Breast epithelium (tissue), 4 donors: ENCODE measurements at regions not wholly inside any gene's neighbourhood (a gene's known extent, or its start where the extent isn't known, plus 50 kb on each side); places are given as distances from the start of the nearest gene placed in this dataset.

ENCODE experiments used
- DNase-seq, 2 donors: peaks; one replicate each; pipeline ENCODE4 v3.0.0-alpha.2; 2019; ENCODE audit warnings: low spot score in 2 of 2
- H3K27ac ChIP-seq, 2 donors: fragments of 200-600 bp; sonication (generic) in 1 of 2; one replicate each; pipeline ENCODE4 v1.5.1; 2016 to 2019; ENCODE audit warnings: mild to moderate bottlenecking in 1 of 2
- H3K27me3 ChIP-seq, 2 donors: fragments of 200-600 bp; sonication (generic) in 1 of 2; one replicate each; pipeline versions ENCODE4 v1.5.1 to v1.6.0; 2017 to 2019; ENCODE audit warnings: control low read depth in 1 of 2, mild to moderate bottlenecking in 1 of 2
- H3K36me3 ChIP-seq: fragments of 200-600 bp; one replicate; pipeline ENCODE4 v1.5.1; 2019
- H3K4me1 ChIP-seq, 2 donors: fragments of 200-600 bp; sonication (generic); one replicate each; pipeline ENCODE4 v1.5.1; 2016 to 2019; ENCODE audit warnings: control low read depth in 1 of 2
- H3K4me3 ChIP-seq, 3 donors: fragments of 200-600 bp; sonication (generic); 1 replicate in 2 of 3; 2 replicates in 1 of 3; pipeline ENCODE4 v1.5.1; 2016 to 2019; ENCODE audit warnings: mild to moderate bottlenecking in 3 of 3, moderate library complexity in 2 of 3
- H3K9me3 ChIP-seq, 2 donors: fragments of 200-600 bp; sonication (generic) in 1 of 2; one replicate each; pipeline ENCODE4 v1.5.1; 2016 to 2019; ENCODE audit warnings: control low read depth in 1 of 2
- POLR2A ChIP-seq: fragments of 450-650 bp; IDR thresholded peaks from one replicate; pipeline ENCODE4 v1.6.1; 2016; ENCODE audit warnings: antibody characterized with exemption, mild to moderate bottlenecking, moderate library complexity
- POLR2AphosphoS5 ChIP-seq, 3 donors: sonication (generic); formaldehyde crosslinking; IDR thresholded peaks; one replicate each; pipeline ENCODE4 v1.6.1; 2017; ENCODE audit warnings: antibody characterized with exemption in 3 of 3
- intact Hi-C: fragments of 100-400 bp; cut with DNase I; formaldehyde crosslinking; loops from one replicate; pipeline ENCODE4 v1.15.1; 2023; ENCODE audit warnings: low total_unique reads
- TF ChIP-seq, protein P1 (sequence below), 3 donors: fragments of 450-650 bp; IDR thresholded peaks; one replicate each; pipeline ENCODE4 v1.5.1; 2016 to 2017; ENCODE audit warnings: antibody characterized with exemption in 3 of 3, mild to moderate bottlenecking in 3 of 3, moderate library complexity in 3 of 3

DNA sequence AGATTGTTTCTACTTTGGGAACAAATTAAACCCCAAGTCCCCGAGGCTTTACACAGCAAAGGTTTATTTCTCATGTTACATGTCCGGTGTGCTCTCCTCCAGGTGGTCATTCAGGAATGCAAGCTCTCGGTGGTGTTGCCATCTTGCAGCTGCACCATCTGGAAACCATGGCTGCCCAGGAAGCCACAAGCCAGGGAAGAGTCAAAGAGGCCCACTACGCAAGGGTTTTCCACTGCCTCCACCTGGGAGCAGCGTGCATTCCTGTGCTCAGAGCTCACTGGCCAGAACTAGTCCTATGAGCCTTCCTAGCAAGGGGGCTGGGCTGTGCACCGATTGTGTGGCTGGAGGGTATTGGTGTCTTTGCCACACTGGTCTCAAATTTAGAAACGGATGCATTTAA is 128.8 kb upstream of the FOXF1 start:
- TF ChIP-seq, protein P1, sequence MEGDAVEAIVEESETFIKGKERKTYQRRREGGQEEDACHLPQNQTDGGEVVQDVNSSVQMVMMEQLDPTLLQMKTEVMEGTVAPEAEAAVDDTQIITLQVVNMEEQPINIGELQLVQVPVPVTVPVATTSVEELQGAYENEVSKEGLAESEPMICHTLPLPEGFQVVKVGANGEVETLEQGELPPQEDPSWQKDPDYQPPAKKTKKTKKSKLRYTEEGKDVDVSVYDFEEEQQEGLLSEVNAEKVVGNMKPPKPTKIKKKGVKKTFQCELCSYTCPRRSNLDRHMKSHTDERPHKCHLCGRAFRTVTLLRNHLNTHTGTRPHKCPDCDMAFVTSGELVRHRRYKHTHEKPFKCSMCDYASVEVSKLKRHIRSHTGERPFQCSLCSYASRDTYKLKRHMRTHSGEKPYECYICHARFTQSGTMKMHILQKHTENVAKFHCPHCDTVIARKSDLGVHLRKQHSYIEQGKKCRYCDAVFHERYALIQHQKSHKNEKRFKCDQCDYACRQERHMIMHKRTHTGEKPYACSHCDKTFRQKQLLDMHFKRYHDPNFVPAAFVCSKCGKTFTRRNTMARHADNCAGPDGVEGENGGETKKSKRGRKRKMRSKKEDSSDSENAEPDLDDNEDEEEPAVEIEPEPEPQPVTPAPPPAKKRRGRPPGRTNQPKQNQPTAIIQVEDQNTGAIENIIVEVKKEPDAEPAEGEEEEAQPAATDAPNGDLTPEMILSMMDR (IDR thresholded peaks at IDR 0.05): no peak
- TF ChIP-seq POLR2A (no peak), POLR2AphosphoS5 (IDR thresholded peaks at IDR 0.05) (no peak)
- no peak for DNase-seq
- Histone ChIP-seq H3K9me3 (peaks cover 0 to 5% of the 10 kb centered on the region in 2 donors), H3K4me3 (no peak overlapping the region), H3K27me3 (peaks cover 0 to 46% of the 10 kb centered on the region in 2 donors), H3K27ac (no peak overlapping the region), H3K4me1 (no peaks in the 10 kb centered on the region), H3K36me3 (no peaks in the 10 kb centered on the region)
- intact Hi-C loops: no loop called here

DNA sequence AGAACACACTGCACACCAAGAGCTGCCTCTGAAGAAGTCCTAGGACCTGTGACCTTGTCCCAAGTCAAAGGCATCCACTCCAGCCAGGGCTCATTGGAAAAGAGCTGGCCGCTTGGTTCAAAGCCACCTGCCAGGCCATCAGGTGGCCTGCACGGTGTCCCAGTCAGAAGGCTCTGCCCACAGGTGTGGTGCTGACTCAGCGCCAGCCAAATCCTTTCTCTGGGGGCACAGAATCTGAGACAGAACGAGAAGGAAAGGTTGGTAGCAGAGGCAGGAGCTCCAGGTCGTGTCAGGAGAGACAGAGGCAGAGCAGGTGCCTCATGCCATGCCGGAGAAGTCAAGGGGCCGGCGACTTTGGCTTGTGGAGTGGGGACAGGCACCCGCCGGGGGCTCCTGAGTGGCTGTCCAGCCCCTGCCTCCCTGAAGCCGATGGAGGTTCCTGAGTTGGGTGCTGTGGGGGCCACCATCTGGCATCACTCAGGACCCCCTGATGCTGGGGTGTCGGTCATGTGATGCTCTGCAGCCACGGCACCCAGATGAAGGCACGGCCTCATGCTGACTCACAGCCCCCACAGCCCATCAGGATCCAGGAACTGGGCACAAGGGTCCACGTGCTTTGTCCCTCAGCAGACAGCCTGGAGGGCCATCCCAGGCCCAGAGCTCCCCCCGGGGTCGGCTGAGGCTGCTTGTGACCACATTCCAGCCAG is 128.1 kb upstream of the FOXF1 start:
- Histone ChIP-seq H3K4me3 (no peak overlapping the region), H3K27ac (no peak overlapping the region), H3K4me1 (no peaks in the 10 kb centered on the region), H3K36me3 (no peaks in the 10 kb centered on the region), H3K27me3 (peaks cover 0 to 48% of the 10 kb centered on the region in 2 donors), H3K9me3 (no peaks in the 10 kb centered on the region)
- intact Hi-C loops: no loop called here
- TF ChIP-seq POLR2AphosphoS5 (IDR thresholded peaks at IDR 0.05): no peak
- no peak for TF ChIP-seq POLR2A
- TF ChIP-seq, protein P1 (IDR thresholded peaks at IDR 0.05): no peak
- DNase-seq: no peak

DNA sequence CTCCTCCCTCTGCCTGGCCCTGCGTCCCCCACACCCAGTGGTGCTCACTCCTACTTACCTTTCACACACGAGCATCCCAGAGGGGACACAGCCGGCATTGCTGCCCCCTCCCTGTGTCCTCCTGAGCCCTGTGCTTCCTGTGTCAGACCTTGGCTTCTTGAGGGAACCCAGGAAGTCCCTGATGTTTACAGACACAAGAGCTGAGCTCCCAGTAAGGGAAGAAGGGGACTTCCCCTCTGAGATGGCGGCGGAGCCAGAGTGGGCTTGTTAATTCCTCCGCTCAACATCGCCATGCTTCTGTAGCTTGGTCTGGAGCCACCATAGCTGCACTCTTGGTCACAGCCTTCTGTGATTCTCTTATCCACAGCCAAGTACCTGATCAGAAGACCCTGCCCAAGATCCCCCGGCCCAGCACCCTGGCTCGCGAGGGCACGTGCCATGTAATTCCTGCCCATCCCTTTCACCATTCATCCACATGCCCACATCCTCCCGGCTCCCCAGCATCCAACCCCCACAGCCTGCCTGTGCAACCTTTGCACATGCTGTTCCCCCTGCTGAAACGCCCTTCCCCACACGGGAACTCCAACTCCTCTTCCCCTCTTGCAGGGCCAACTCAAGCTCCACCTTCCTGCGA is 127.4 kb upstream of the FOXF1 start:
- Histone ChIP-seq H3K9me3 (no peaks in the 10 kb centered on the region), H3K36me3 (no peaks in the 10 kb centered on the region), H3K4me3 (no peak overlapping the region), H3K27me3 (peaks cover 0 to 54% of the 10 kb centered on the region in 2 donors), H3K4me1 (no peaks in the 10 kb centered on the region), H3K27ac (no peak overlapping the region)
- DNase-seq: no peak
- intact Hi-C loops: no loop called here
- TF ChIP-seq POLR2AphosphoS5 (IDR thresholded peaks at IDR 0.05) (no peak), POLR2A (no peak)
- TF ChIP-seq, protein P1 (IDR thresholded peaks at IDR 0.05): no peak

DNA sequence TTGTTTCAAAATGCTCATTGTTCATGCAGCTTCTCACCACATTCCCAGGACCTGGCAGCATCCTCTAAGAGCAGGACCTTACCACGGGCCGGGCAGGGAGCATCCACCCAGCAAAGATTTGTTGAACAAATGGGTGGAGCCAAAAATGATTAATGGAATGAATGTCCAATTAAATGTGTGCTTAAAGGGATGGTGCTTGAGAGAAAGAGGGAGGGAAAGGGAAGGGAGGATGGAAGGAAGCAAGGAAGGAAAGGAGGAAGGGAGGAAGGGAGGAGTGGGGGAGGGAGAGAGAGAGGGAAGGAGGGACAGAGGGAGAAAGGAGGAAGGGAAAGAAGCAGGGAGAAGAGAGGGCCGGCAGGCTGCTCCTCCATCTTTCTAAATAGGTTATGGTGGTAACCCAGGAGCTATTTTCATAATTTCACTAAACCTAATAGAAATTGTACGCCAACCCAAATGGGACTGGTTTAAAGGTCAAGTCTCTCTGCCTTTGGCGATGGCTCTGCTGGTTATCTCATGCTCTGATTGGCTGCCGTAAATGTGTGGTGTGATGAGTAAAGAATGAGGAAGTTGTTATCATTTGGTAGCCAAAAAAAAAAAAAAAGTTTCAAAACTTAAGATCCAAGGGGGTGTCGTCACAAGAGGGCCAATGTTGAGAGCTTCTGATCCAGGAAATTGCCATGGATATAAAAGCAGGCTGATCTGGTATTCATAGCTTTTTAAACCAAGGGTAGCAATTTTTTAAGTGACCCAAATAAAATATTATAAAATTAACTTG is 126.7 kb upstream of the FOXF1 start:
- intact Hi-C loops: no loop called here
- Histone ChIP-seq H3K36me3 (no peaks in the 10 kb centered on the region), H3K4me1 (no peaks in the 10 kb centered on the region), H3K27me3 (peaks cover 0 to 61% of the 10 kb centered on the region in 2 donors), H3K4me3 (no peak overlapping the region), H3K9me3 (no peaks in the 10 kb centered on the region), H3K27ac (no peak overlapping the region)
- TF ChIP-seq POLR2A: no peak
- TF ChIP-seq, protein P1 (IDR thresholded peaks at IDR 0.05): no peak
- no peak for DNase-seq

DNA sequence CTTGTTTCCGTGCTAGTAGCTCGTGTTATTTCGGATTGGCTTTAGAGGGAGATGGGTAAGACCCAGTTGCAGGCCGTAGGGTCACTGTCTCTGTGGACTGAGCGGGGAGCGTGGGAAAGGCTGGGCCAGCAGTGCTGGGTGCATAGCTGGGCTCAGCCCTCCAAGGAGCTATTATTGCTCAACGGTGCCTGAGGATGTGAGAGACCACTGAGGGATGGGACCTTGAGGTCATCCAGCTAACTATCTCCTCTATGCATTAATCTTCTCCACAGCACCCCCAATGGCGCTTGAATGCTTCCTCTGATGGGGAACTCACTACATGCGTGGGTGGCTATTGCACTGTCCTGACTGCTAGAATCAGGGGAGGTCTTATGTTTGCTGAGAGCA is 126.1 kb upstream of the FOXF1 start:
- H3K4me3 ChIP-seq: no peak overlapping the region
- H3K27ac ChIP-seq: peak overlapping the region in 1 of 2 donors; percentile 12
- H3K9me3 ChIP-seq: no peaks in the 10 kb centered on the region
- no peaks in the 10 kb centered on the region for H3K4me1 ChIP-seq
- TF ChIP-seq, protein P1 (IDR thresholded peaks at IDR 0.05): no peak
- TF ChIP-seq POLR2A: no peak
- no peak for TF ChIP-seq POLR2AphosphoS5 (IDR thresholded peaks at IDR 0.05)
- H3K27me3 ChIP-seq: peaks cover 0 to 67% of the 10 kb centered on the region in 2 donors
- no peak for DNase-seq
- no peaks in the 10 kb centered on the region for H3K36me3 ChIP-seq
- intact Hi-C loops: no loop called here
